SK-N-MC (cell line): ENCODE measurements at regions not wholly inside any gene's neighbourhood (a gene's known extent, or its start where the extent isn't known, plus 50 kb on each side); places are given as distances from the start of the nearest gene placed in this dataset.

ENCODE experiments used
- DNase-seq: peaks from one replicate; pipeline ENCODE4 v3.0.0-alpha.2; 2011; ENCODE audit warnings: low read depth, low spot score
- H3K27ac ChIP-seq: fragments of 200-600 bp; sonication (generic); 2 replicates; pipeline ENCODE4 v1.5.1; 2016; ENCODE audit warnings: mixed run types
- H3K36me3 ChIP-seq: fragments of 200-600 bp; sonication (generic); 2 replicates; pipeline ENCODE4 v1.6.1; 2017; ENCODE audit warnings: antibody characterized with exemption, low read length, mixed read lengths; ENCODE audit not compliant: insufficient read depth
- H3K4me3 ChIP-seq: fragments of 200-600 bp; sonication (generic); 2 replicates; pipeline ENCODE4 v1.5.1; 2016
- H3K9ac ChIP-seq: fragments of 200-600 bp; sonication (generic); 2 replicates; pipeline ENCODE4 v1.8.0; 2017; ENCODE audit warnings: mixed run types, mixed read lengths; ENCODE audit not compliant: insufficient read length
- H3K9me3 ChIP-seq: fragments of 200-600 bp; sonication (generic); 2 replicates; pipeline ENCODE4 v1.6.1; 2017; ENCODE audit warnings: low read depth, mild to moderate bottlenecking, antibody characterized with exemption, low read length, moderate library complexity, mixed read lengths
- EZH2 ChIP-seq: fragments of 200-600 bp; sonication (generic); IDR thresholded peaks from one replicate; pipeline ENCODE4 v1.6.1; 2017; ENCODE audit warnings: antibody characterized with exemption
- FOXP2 ChIP-seq: optimal IDR thresholded peaks from 2 replicates; pipeline ENCODE3; 2011; ENCODE audit warnings: mild to moderate bottlenecking, moderate library complexity; ENCODE audit not compliant: insufficient read depth; ENCODE audit errors: extremely low read length, control extremely low read depth
- POLR2AphosphoS5 ChIP-seq: IDR thresholded peaks from 2 replicates; pipeline ENCODE4 v1.6.1; 2012; ENCODE audit warnings: mild to moderate bottlenecking, low read depth, low read length, borderline replicate concordance

DNA sequence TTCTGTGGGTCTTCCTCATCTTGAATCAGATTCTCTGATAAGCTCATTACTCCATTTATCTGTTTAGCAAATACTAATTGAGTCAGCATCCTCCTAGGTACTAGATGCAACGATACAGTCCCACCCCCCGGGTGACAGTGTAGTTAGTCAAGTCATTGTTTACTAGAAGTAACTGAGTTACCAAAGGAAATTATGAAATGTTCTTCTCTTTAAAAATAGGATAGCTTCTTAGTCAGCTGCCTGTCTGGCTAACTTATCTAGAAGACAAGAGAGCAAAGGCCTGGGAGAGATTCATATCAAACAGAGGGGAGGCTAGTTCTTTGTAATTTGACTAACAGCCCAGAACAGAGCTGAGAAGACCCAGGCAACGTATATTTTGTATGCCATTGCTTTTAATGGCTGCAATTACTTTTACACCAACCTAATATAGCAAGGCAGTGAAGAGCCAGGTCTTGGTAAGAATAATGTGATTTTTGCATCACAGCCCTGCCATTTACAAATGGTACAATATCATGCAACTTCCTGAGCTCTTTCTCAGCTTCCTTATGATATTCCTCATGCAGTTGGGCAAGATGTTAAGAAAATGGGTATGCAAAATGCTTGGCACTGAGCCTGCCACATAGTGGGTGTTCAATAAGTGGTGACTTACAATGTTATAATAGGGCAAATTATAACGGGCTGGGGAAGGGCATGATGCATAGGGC is 149.9 kb downstream of the CHIC2 start:
- H3K4me3 ChIP-seq, result no peak overlapping the region
- H3K27ac ChIP-seq, result no peak overlapping the region
- TF ChIP-seq EZH2 (no peak), FOXP2 (no peak), POLR2AphosphoS5 (no peak)
- H3K9ac ChIP-seq, result no peak overlapping the region
- no peaks in the 10 kb centered on the region for H3K36me3 ChIP-seq
- no peak for DNase-seq
- no peaks in the 10 kb centered on the region for H3K9me3 ChIP-seq

DNA sequence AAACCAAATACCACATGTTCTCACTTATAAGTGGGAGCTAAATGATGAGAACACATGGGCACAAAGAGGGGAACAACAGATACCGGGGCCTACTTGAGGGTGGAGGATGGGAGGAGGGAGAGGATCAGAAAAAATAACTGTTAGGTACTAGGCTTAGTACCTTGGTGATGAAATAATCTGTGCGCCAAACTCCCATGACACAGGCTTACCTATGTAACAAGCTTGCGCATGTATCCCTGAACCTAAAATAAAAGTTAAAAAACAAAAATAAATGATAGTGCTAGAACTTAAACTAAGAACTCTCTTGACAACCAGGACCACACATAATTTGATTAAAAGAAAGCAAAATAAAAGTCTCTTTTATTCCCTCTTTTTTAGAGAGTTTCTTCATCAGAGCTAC is 150.6 kb downstream of the CHIC2 start:
- no peak overlapping the region for H3K9ac ChIP-seq
- DNase-seq, result no peak
- TF ChIP-seq FOXP2, result no peak
- H3K27ac ChIP-seq, result no peak overlapping the region
- no peaks in the 10 kb centered on the region for H3K36me3 ChIP-seq
- H3K9me3 ChIP-seq, result no peaks in the 10 kb centered on the region
- no peak overlapping the region for H3K4me3 ChIP-seq

DNA sequence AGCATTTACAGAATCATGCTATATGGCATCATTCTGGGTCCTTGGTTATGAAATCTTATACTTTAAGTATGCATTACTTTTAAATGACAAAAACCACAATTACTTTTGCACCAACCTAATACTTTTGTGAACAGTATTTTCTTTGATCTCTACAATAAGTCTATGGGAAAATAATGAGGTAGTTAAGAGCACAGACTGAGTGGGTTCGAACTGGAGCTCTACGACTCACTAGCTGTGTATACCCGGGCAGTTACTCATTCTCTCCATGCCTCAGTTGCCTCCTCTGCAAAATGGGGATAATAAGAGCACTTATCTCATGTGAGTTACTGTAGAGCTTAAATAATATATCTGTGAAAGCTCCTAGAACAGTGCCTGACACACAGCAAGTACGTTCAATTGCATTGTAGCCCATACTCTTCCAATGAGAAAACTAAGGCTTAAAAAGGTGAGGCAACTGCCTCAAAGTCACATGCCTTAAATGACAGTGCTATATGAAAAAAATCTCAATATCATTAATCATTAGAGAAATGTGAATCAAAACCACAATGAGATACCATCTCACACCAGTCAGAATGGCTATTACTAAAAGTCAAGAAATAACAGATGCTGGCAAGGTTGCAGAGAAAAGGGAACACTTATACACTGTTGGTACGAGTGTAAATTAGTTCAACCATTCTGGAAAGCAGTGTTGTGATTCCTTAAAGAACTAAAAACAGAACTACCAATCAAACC is 151.5 kb downstream of the CHIC2 start:
- TF ChIP-seq EZH2 (no peak), POLR2AphosphoS5 (no peak), FOXP2 (no peak)
- no peak for DNase-seq
- Histone ChIP-seq H3K27ac (no peak overlapping the region), H3K9ac (no peak overlapping the region), H3K9me3 (no peaks in the 10 kb centered on the region), H3K36me3 (no peaks in the 10 kb centered on the region), H3K4me3 (no peak overlapping the region)

DNA sequence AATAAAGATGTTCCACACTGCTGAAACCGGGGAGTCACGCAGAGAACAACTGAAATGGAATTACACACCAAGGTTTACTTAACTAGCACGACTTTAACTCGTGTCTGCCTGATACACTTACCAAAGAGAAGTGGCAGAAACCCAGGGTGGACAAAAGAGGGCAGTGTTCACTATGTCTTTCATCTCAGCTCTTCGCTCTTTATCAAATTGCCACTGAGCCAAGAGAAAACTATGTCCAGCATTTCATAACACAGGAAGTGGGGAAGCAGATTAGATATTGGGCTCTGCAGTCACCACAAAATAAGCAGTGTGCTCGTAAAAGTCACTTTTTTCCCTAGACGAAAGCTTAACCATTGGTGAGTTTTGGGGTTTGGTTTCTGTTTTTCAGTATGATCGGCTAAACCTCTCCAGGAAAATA is 155.7 kb downstream of the CHIC2 start:
- peak overlapping the region; percentile 36; the same call in 1 of the 2 replicates for H3K4me3 ChIP-seq
- peak; percentile 24 for DNase-seq
- no peak overlapping the region for H3K27ac ChIP-seq
- no peaks in the 10 kb centered on the region for H3K9me3 ChIP-seq
- TF ChIP-seq FOXP2, result no peak
- TF ChIP-seq EZH2, result no peak
- no peak for TF ChIP-seq POLR2AphosphoS5
- no peak overlapping the region for H3K9ac ChIP-seq
- H3K36me3 ChIP-seq, result no peaks in the 10 kb centered on the region

DNA sequence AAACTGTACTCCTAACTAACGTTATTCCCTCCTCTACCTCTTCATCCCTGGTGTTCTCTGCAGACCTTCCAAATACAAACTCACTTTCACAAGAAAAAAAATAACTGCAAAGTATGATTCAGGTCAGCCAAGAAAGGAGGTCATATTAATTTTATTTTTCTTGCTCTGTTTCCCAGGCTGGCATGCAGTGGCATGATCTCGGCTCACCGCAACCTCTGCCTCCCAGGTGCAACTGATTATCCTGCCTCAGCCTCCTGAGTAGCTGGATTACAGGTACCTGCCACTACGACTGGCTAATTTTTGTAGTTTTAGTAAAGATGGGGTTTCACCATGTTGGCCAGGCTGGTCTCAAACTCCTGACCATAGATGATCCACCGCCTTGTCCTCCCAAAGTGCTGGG is 156.6 kb downstream of the CHIC2 start:
- TF ChIP-seq EZH2, result no peak
- no peak for TF ChIP-seq FOXP2
- TF ChIP-seq POLR2AphosphoS5, result no peak
- Histone ChIP-seq H3K9ac (no peak overlapping the region), H3K36me3 (no peaks in the 10 kb centered on the region), H3K9me3 (no peaks in the 10 kb centered on the region), H3K27ac (no peak overlapping the region), H3K4me3 (no peak overlapping the region)
- no peak for DNase-seq

DNA sequence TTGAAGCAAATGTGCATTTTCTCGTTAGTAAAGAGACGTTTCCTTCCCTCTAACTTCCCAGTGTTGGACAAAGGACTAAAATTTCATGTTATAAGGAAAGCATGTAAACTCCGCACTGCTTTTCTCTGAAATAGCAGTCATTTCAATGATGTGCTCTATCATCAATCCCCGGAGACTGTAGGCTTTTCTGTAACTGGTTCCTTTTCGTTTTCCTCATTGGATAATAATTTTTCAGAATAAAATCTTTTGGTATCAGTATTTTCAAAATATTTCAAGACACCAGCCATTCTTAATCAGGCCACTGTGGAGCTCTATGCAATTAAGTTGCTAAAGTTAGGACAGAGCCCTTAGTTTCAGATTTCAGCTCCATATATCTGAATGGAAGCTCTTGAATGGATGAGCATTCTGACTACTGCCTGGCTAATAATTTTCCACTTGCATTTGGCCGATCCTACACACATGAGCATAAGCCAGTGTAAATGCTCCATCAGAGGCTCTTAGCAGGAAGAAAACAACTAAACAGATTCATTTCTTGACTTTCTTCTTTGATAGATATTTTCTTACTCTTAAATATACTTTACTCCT is 157.7 kb downstream of the CHIC2 start:
- H3K9ac ChIP-seq, result no peak overlapping the region
- no peaks in the 10 kb centered on the region for H3K9me3 ChIP-seq
- no peak overlapping the region for H3K27ac ChIP-seq
- no peak overlapping the region for H3K4me3 ChIP-seq
- TF ChIP-seq POLR2AphosphoS5 (no peak), FOXP2 (no peak), EZH2 (no peak)
- no peaks in the 10 kb centered on the region for H3K36me3 ChIP-seq
- no peak for DNase-seq

DNA sequence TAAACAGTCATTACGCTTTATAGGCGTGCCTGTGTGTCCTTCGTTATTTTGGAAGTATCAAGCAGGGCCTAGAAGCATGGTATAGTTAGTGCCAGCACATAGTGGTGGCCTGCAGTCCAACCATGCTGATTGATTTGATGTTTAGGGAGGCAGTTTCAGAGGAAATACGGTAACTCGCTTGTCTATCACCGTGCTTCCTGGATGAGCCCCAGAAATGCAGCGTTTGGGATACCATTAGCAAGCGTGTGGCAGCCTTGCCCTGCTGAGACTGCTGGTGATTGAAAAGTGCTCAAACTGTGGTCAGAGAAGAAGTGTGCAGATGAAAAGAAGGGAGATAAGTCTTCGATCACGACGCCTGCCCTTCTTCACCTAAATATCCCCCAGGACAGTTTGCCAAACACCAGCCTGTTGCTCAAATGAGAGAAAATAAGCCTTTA is 158.4 kb downstream of the CHIC2 start:
- TF ChIP-seq POLR2AphosphoS5 (no peak), EZH2 (no peak), FOXP2 (no peak)
- H3K9ac ChIP-seq, result no peak overlapping the region
- no peak overlapping the region for H3K4me3 ChIP-seq
- H3K36me3 ChIP-seq, result no peaks in the 10 kb centered on the region
- DNase-seq, result no peak
- H3K9me3 ChIP-seq, result no peaks in the 10 kb centered on the region
- H3K27ac ChIP-seq, result no peak overlapping the region

DNA sequence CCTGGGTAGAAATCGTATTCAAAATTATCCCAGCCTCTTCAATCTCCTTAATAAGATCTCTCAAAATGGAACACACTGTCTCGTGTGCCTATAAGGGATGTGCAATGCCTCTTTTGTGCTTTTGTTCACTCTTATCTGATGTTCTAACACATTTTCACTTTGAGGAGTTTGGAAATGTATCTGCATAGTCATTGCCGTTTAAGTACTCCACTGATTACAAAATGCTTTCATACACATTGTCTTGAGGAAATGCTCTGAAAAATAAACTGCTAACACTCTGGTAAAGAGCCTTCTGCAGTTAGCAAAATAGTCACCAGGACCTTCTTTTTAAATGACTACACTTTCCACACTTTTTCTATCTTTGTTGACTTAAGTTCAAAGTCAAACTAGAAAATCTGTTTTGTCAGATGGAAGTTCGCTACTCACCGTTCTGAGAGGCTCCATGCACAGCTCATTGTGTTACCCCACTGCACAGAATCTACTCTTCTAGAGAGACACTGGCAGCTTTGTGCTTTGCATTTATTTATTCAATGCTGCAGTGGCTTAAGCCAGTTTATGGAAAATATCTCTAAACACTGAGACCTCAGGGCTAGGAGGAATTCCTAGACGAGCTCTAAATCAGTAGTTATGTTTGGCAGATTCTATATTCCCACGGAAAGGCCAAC is 159.0 kb downstream of the CHIC2 start:
- Histone ChIP-seq H3K36me3 (no peaks in the 10 kb centered on the region), H3K4me3 (no peak overlapping the region), H3K9me3 (no peaks in the 10 kb centered on the region), H3K9ac (no peak overlapping the region), H3K27ac (no peak overlapping the region)
- DNase-seq, result no peak
- no peak for TF ChIP-seq FOXP2
- no peak for TF ChIP-seq POLR2AphosphoS5
- TF ChIP-seq EZH2, result no peak

DNA sequence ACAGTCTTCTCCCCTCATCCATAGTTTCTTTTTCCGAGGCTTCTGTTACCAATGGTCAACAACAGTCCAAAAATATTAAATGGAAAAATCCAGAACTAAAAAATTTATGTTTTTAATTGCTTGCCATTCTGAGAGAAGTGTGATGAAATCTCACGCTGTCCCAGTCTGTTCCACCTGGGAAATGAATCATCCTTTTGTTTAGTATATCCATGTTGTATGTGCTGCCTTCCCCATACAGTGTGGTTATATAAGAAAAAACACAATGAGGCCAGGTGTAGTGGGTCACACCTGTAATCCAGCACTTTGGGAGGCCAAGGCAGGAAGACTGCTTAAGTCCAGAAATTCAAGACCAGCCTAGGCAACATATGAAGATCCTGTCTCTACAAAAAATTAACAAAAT is 161.6 kb downstream of the CHIC2 start:
- no peaks in the 10 kb centered on the region for H3K36me3 ChIP-seq
- no peaks in the 10 kb centered on the region for H3K9me3 ChIP-seq
- no peak overlapping the region for H3K27ac ChIP-seq
- TF ChIP-seq EZH2 (no peak), POLR2AphosphoS5 (no peak), FOXP2 (no peak)
- no peak for DNase-seq
- no peak overlapping the region for H3K9ac ChIP-seq
- H3K4me3 ChIP-seq, result no peak overlapping the region
